ENCODE measurements at regions not wholly inside any gene's neighbourhood (a gene's known extent, or its start where the extent isn't known, plus 50 kb on each side); places are given as distances from the start of the nearest gene placed in this dataset.

DNA sequence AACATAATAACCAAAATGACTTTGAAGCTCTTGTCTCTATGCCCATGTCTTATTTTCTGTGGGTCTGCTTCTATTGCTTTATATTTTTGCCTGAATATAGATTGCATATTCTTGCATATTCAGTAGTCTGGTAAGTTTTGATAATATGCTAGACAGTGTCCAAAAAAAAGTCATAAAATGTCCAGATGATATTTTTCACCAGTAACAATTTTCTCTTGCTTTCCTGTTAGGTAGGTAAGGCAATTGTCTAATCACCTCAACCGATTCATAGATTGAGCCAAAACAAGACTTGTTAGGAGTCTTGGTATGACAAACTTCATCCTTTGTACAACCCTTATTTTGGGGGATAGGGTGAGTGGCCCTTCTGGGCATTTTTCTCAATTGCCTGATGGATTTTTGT is 277.0 kb upstream of the NRP1 start:
- no peak overlapping the region for H2AK5ac ChIP-seq (ENCODE audit: low read depth, low read length)
- H3K9ac ChIP-seq (replicated peaks in 1 of 4; ENCODE audit: extremely low read depth in 1 of 4, low read depth in 3 of 4, low read length in 3 of 4), result no peak overlapping the region
- H2BK20ac ChIP-seq (ENCODE audit: low read length), result no peak overlapping the region
- no peak overlapping the region for H3K4me2 ChIP-seq (ENCODE audit: insufficient read depth in 1 of 2, low read depth in 2 of 2, low read length in 2 of 2)
- no peak overlapping the region for H4K5ac ChIP-seq (ENCODE audit: insufficient read length, low read depth, low read length)
- no peak overlapping the region for H3K23ac ChIP-seq (ENCODE audit: insufficient read length)
- H3K14ac ChIP-seq (ENCODE audit: insufficient read length), result no peak overlapping the region
- ChIA-PET CTCF (ENCODE audit: partially characterized antibody) (no interaction called here), POLR2A (ENCODE audit: partially characterized antibody) (no interaction called here)
- H3K27me3 ChIP-seq (replicated peaks in 1 of 4; ENCODE audit: control insufficient read depth in 3 of 4, extremely low read depth in 1 of 4, insufficient read depth in 3 of 4, low read length in 3 of 4), result no peaks in the 10 kb centered on the region
- H3K4me1 ChIP-seq (replicated peaks in 1 of 4; ENCODE audit: control insufficient read depth in 3 of 4, insufficient read depth in 4 of 4, low read length in 3 of 4), result peaks cover 0 to 6% (median 3%) of the 10 kb centered on the region in 4 experiments; a peak in 3 of 7 replicates
- H3K4ac ChIP-seq (replicated peaks; ENCODE audit: insufficient read length, low read depth, low read length), result no peak overlapping the region
- no peak overlapping the region for H2BK15ac ChIP-seq (ENCODE audit: low read length)
- no peak overlapping the region for H2BK5ac ChIP-seq (ENCODE audit: low read depth, low read length)
- no peak overlapping the region for H2BK120ac ChIP-seq (replicated peaks; ENCODE audit: low read depth, low read length)
- H3K56ac ChIP-seq (replicated peaks; ENCODE audit: insufficient read length, low read depth, low read length), result no peak overlapping the region
- no peak for TF ChIP-seq EP300 (IDR thresholded peaks at IDR 0.05; ENCODE audit: borderline replicate concordance in 1 of 2, low read depth in 2 of 2, low read length in 2 of 2)
- no peak for TF ChIP-seq SP1 (IDR thresholded peaks at IDR 0.05; ENCODE audit: low read depth, low read length)
- no peak for TF ChIP-seq SP2 (IDR thresholded peaks at IDR 0.05; ENCODE audit: low read length)
- TF ChIP-seq, protein P1, sequence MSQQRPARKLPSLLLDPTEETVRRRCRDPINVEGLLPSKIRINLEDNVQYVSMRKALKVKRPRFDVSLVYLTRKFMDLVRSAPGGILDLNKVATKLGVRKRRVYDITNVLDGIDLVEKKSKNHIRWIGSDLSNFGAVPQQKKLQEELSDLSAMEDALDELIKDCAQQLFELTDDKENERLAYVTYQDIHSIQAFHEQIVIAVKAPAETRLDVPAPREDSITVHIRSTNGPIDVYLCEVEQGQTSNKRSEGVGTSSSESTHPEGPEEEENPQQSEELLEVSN (IDR thresholded peaks at IDR 0.05), result no peak
- no peak for TF ChIP-seq TAF1 (IDR thresholded peaks at IDR 0.05; ENCODE audit: low read depth, low read length)
- TF ChIP-seq, protein P2, sequence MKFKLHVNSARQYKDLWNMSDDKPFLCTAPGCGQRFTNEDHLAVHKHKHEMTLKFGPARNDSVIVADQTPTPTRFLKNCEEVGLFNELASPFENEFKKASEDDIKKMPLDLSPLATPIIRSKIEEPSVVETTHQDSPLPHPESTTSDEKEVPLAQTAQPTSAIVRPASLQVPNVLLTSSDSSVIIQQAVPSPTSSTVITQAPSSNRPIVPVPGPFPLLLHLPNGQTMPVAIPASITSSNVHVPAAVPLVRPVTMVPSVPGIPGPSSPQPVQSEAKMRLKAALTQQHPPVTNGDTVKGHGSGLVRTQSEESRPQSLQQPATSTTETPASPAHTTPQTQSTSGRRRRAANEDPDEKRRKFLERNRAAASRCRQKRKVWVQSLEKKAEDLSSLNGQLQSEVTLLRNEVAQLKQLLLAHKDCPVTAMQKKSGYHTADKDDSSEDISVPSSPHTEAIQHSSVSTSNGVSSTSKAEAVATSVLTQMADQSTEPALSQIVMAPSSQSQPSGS (IDR thresholded peaks at IDR 0.05; ENCODE audit: low read length), result no peak
- TF ChIP-seq, protein P3, sequence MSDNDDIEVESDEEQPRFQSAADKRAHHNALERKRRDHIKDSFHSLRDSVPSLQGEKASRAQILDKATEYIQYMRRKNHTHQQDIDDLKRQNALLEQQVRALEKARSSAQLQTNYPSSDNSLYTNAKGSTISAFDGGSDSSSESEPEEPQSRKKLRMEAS (IDR thresholded peaks at IDR 0.05), result no peak
- no peak for TF ChIP-seq RFX5 (IDR thresholded peaks at IDR 0.05; ENCODE audit: borderline replicate concordance, low read depth, low read length)
- TF ChIP-seq SP4 (IDR thresholded peaks at IDR 0.05; ENCODE audit: low read length), result no peak
- no peak for TF ChIP-seq GTF2F1 (IDR thresholded peaks at IDR 0.05; ENCODE audit: borderline replicate concordance, low read depth, low read length)
- no peak for TF ChIP-seq CHD1 (IDR thresholded peaks at IDR 0.05; ENCODE audit: low read depth, low read length)
- TF ChIP-seq JUN (IDR thresholded peaks at IDR 0.05; ENCODE audit: low read depth, low read length), result no peak
- no peak overlapping the region for H3K18ac ChIP-seq (ENCODE audit: extremely low read depth, low read length)
- no peaks in the 10 kb centered on the region for H3K36me3 ChIP-seq (ENCODE audit: control insufficient read depth in 2 of 4, insufficient read depth in 4 of 4, low read length in 3 of 4)
- H3K79me1 ChIP-seq (ENCODE audit: low read depth, low read length), result no peaks in the 10 kb centered on the region
- H2AFZ ChIP-seq (ENCODE audit: low read length), result no peak overlapping the region
- no peak overlapping the region for H3K27ac ChIP-seq (ENCODE audit: low read depth, low read length)
- H3K23me2 ChIP-seq (ENCODE audit: low read depth, low read length), result no peaks in the 10 kb centered on the region
- H4K8ac ChIP-seq (ENCODE audit: extremely low read depth, insufficient read depth, low read length), result no peak overlapping the region
- DNase-seq (ENCODE audit: low read depth in 1 of 2, low spot score in 2 of 2), result no peak
- FAIRE-seq, result no peak
- H3K4me3 ChIP-seq (ENCODE audit: extremely low read depth in 1 of 4, insufficient read depth in 2 of 4, low read depth in 3 of 4, low read length in 4 of 4), result no peak overlapping the region
- no peaks in the 10 kb centered on the region for H3K9me3 ChIP-seq (ENCODE audit: insufficient read depth in 2 of 2, low read depth in 1 of 2, low read length in 1 of 2)
- WGBS, 2 experiments (ENCODE audit: extremely low coverage in 1 of 2, insufficient coverage in 1 of 2, insufficient read length in 1 of 2, insufficient replicate concordance in 2 of 2, low coverage in 1 of 2, low lambda C conversion rate in 2 of 2, missing lambda C conversion rate in 1 of 2), result 76% methylated on average over 1 of the region's 1 CpG; no CpG with 5 or more reads in 1 of the 2 experiments
- no peak overlapping the region for H4K91ac ChIP-seq (replicated peaks; ENCODE audit: insufficient read length, low read length)
- no peaks in the 10 kb centered on the region for H3K79me2 ChIP-seq (ENCODE audit: control insufficient read depth in 1 of 2, insufficient read depth in 2 of 2, low read length in 2 of 2)
- H4K20me1 ChIP-seq (replicated peaks in 1 of 2; ENCODE audit: control insufficient read depth in 1 of 2, insufficient read depth in 2 of 2, low read length in 2 of 2), result no peaks in the 10 kb centered on the region
- H2BK12ac ChIP-seq (ENCODE audit: low read depth, low read length), result no peak overlapping the region

All from H1 (cell line).